ENCODE measurements at regions not wholly inside any gene's neighbourhood (a gene's known extent, or its start where the extent isn't known, plus 50 kb on each side); places are given as distances from the start of the nearest gene placed in this dataset.

DNA sequence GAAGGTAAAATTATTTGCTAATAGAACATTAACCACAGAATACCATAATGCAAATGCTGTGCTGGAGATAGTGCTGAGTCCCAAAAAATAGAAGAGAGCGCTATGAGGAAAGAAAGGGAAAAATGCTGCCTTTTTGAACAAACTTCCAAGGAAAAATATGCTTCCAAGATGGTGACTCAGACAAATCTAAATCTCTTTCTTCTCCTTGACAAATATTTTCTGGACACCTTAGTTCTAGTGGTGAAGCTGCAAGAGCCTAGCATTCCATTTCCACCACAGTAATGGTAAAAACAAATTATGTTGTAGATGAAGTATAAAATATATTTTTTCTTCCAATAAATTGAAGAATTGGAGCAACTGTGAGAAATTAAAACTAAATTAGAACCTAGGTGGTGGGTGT lies 155.6 kb upstream of the TBX18 start:
- H3K27ac ChIP-seq (ENCODE audit: low read depth, low read length) = no peak overlapping the region
- no peaks in the 10 kb centered on the region for H3K36me3 ChIP-seq (ENCODE audit: insufficient read depth, low read length)
- H3K27me3 ChIP-seq (ENCODE audit: insufficient read depth, low read length) = no peaks in the 10 kb centered on the region
- H2AFZ ChIP-seq (ENCODE audit: low read length, unreplicated experiment) = no peak overlapping the region
- H3K4me1 ChIP-seq (ENCODE audit: control insufficient read depth, insufficient read depth, low read length, unreplicated experiment) = no peaks in the 10 kb centered on the region
- H3K79me2 ChIP-seq (ENCODE audit: control insufficient read depth, insufficient read depth, low read length, unreplicated experiment) = no peaks in the 10 kb centered on the region
- H3K4me3 ChIP-seq (ENCODE audit: low read depth, low read length) = no peak overlapping the region

- H3K27ac ChIP-seq (ENCODE audit: low read depth, low read length) = no peak overlapping the region
- no peaks in the 10 kb centered on the region for H3K36me3 ChIP-seq (ENCODE audit: insufficient read depth, low read length)
- no peak overlapping the region for H2AFZ ChIP-seq (ENCODE audit: low read length, unreplicated experiment)
- no peak overlapping the region for H3K4me3 ChIP-seq (ENCODE audit: low read depth, low read length)
- H3K27me3 ChIP-seq (ENCODE audit: insufficient read depth, low read length) = no peaks in the 10 kb centered on the region
- H3K79me2 ChIP-seq (ENCODE audit: control insufficient read depth, insufficient read depth, low read length, unreplicated experiment) = no peaks in the 10 kb centered on the region
- H3K4me1 ChIP-seq (ENCODE audit: control insufficient read depth, insufficient read depth, low read length, unreplicated experiment) = no peaks in the 10 kb centered on the region
Measured at GRCh38 chr6:84916704-84917103, 152.3 kb upstream of the TBX18 start.

- no peak overlapping the region for H3K27ac ChIP-seq (ENCODE audit: low read depth, low read length)
- H3K4me3 ChIP-seq (ENCODE audit: low read depth, low read length) = no peak overlapping the region
- H2AFZ ChIP-seq (ENCODE audit: low read length, unreplicated experiment) = no peak overlapping the region
- H3K4me1 ChIP-seq (ENCODE audit: control insufficient read depth, insufficient read depth, low read length, unreplicated experiment) = peaks cover 6% of the 10 kb centered on the region
- no peaks in the 10 kb centered on the region for H3K27me3 ChIP-seq (ENCODE audit: insufficient read depth, low read length)
- H3K79me2 ChIP-seq (ENCODE audit: control insufficient read depth, insufficient read depth, low read length, unreplicated experiment) = no peaks in the 10 kb centered on the region
- H3K36me3 ChIP-seq (ENCODE audit: insufficient read depth, low read length) = no peaks in the 10 kb centered on the region
Measured at GRCh38 chr6:84912472-84913322, 148.3 kb upstream of the TBX18 start.

- Histone ChIP-seq H3K27ac (ENCODE audit: low read depth, low read length) (no peak overlapping the region), H3K4me1 (ENCODE audit: control insufficient read depth, insufficient read depth, low read length, unreplicated experiment) (peaks cover 6% of the 10 kb centered on the region), H3K27me3 (ENCODE audit: insufficient read depth, low read length) (no peaks in the 10 kb centered on the region), H2AFZ (ENCODE audit: low read length, unreplicated experiment) (no peak overlapping the region), H3K79me2 (ENCODE audit: control insufficient read depth, insufficient read depth, low read length, unreplicated experiment) (no peaks in the 10 kb centered on the region), H3K36me3 (ENCODE audit: insufficient read depth, low read length) (no peaks in the 10 kb centered on the region), H3K4me3 (ENCODE audit: low read depth, low read length) (no peak overlapping the region)
Measured at GRCh38 chr6:84910906-84911607, 146.7 kb upstream of the TBX18 start.

DNA sequence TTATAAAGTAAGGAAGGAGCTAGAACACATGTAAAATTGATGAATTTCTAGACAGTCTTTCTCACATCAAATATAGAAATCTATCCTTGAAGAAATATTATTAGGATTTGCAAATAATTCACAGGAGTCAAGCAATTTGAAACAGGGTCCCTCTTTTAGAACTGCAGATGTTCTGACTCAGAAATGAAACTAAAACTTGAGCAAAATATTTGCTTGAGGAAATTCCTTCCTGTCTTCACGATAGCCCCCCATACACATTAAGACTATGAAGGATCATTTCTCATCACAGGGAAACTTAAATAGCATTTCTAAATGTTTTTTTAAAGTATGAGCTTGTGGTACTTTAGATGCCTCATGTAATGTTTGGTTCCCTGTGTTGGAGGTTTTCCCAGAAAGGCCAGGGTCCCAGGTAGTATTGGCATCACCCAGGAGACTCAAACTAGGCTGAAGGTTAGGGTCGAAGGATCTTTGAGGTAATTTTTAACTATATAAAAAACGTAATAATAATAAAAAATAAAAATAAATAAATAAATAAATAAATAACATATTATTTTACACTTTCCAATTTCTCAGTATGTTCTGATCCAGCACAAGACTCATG lies 144.0 kb upstream of the TBX18 start:
- Histone ChIP-seq H2AFZ (ENCODE audit: low read length, unreplicated experiment) (peak overlapping the region; percentile 55), H3K36me3 (ENCODE audit: insufficient read depth, low read length) (no peaks in the 10 kb centered on the region)

GRCh38 chr6:84906514-84906913 lies 142.1 kb upstream of the TBX18 start:
- Histone ChIP-seq H3K36me3 (ENCODE audit: insufficient read depth, low read length) (no peaks in the 10 kb centered on the region), H3K4me3 (ENCODE audit: low read depth, low read length) (no peak overlapping the region), H3K27ac (ENCODE audit: low read depth, low read length) (no peak overlapping the region), H2AFZ (ENCODE audit: low read length, unreplicated experiment) (no peak overlapping the region), H3K4me1 (ENCODE audit: control insufficient read depth, insufficient read depth, low read length, unreplicated experiment) (peaks cover 6% of the 10 kb centered on the region), H3K27me3 (ENCODE audit: insufficient read depth, low read length) (no peaks in the 10 kb centered on the region), H3K79me2 (ENCODE audit: control insufficient read depth, insufficient read depth, low read length, unreplicated experiment) (no peaks in the 10 kb centered on the region)

More for the DNA sequence above, 144.0 kb upstream of the TBX18 start:
- Histone ChIP-seq H3K27ac (ENCODE audit: low read depth, low read length) (no peak overlapping the region), H3K79me2 (ENCODE audit: control insufficient read depth, insufficient read depth, low read length, unreplicated experiment) (no peaks in the 10 kb centered on the region), H3K4me3 (ENCODE audit: low read depth, low read length) (peak overlapping the region; percentile 17; the same call in 1 of the 2 replicates), H3K4me1 (ENCODE audit: control insufficient read depth, insufficient read depth, low read length, unreplicated experiment) (peaks cover 6% of the 10 kb centered on the region), H3K27me3 (ENCODE audit: insufficient read depth, low read length) (no peaks in the 10 kb centered on the region)

- no peaks in the 10 kb centered on the region for H3K36me3 ChIP-seq (ENCODE audit: insufficient read depth, low read length)
- H3K4me3 ChIP-seq (ENCODE audit: low read depth, low read length) = no peak overlapping the region
- H3K27ac ChIP-seq (ENCODE audit: low read depth, low read length) = no peak overlapping the region
- H3K4me1 ChIP-seq (ENCODE audit: control insufficient read depth, insufficient read depth, low read length, unreplicated experiment) = peaks cover 12% of the 10 kb centered on the region
- H3K79me2 ChIP-seq (ENCODE audit: control insufficient read depth, insufficient read depth, low read length, unreplicated experiment) = no peaks in the 10 kb centered on the region
- H2AFZ ChIP-seq (ENCODE audit: low read length, unreplicated experiment) = no peak overlapping the region
- H3K27me3 ChIP-seq (ENCODE audit: insufficient read depth, low read length) = no peaks in the 10 kb centered on the region
Measured at GRCh38 chr6:84905823-84906222, 141.4 kb upstream of the TBX18 start.

GRCh38 chr6:84902354-84902928 lies 138.0 kb upstream of the TBX18 start:
- Histone ChIP-seq H3K4me3 (ENCODE audit: low read depth, low read length) (no peak overlapping the region), H3K4me1 (ENCODE audit: control insufficient read depth, insufficient read depth, low read length, unreplicated experiment) (peaks cover 25% of the 10 kb centered on the region), H3K36me3 (ENCODE audit: insufficient read depth, low read length) (no peaks in the 10 kb centered on the region), H3K27ac (ENCODE audit: low read depth, low read length) (no peak overlapping the region), H2AFZ (ENCODE audit: low read length, unreplicated experiment) (no peak overlapping the region), H3K79me2 (ENCODE audit: control insufficient read depth, insufficient read depth, low read length, unreplicated experiment) (no peaks in the 10 kb centered on the region), H3K27me3 (ENCODE audit: insufficient read depth, low read length) (no peaks in the 10 kb centered on the region)

GRCh38 chr6:84897988-84898594 lies 133.7 kb upstream of the TBX18 start:
- peak overlapping the region; percentile 96 for H3K27ac ChIP-seq (ENCODE audit: low read depth, low read length)
- H3K4me3 ChIP-seq (ENCODE audit: low read depth, low read length) = peak overlapping the region; percentile 47
- no peaks in the 10 kb centered on the region for H3K79me2 ChIP-seq (ENCODE audit: control insufficient read depth, insufficient read depth, low read length, unreplicated experiment)
- H3K36me3 ChIP-seq (ENCODE audit: insufficient read depth, low read length) = no peaks in the 10 kb centered on the region
- peaks cover 36% of the 10 kb centered on the region for H3K4me1 ChIP-seq (ENCODE audit: control insufficient read depth, insufficient read depth, low read length, unreplicated experiment)
- H2AFZ ChIP-seq (ENCODE audit: low read length, unreplicated experiment) = no peak overlapping the region
- H3K27me3 ChIP-seq (ENCODE audit: insufficient read depth, low read length) = no peaks in the 10 kb centered on the region

GRCh38 chr6:84897011-84897410 lies 132.6 kb upstream of the TBX18 start:
- no peaks in the 10 kb centered on the region for H3K79me2 ChIP-seq (ENCODE audit: control insufficient read depth, insufficient read depth, low read length, unreplicated experiment)

More at GRCh38 chr6:84897011-84897410, 132.6 kb upstream of the TBX18 start:
- Histone ChIP-seq H3K4me3 (ENCODE audit: low read depth, low read length) (peak overlapping the region; percentile 47; the same call in 1 of the 2 replicates), H3K36me3 (ENCODE audit: insufficient read depth, low read length) (no peaks in the 10 kb centered on the region), H2AFZ (ENCODE audit: low read length, unreplicated experiment) (peak overlapping the region; percentile 63), H3K27me3 (ENCODE audit: insufficient read depth, low read length) (no peaks in the 10 kb centered on the region), H3K27ac (ENCODE audit: low read depth, low read length) (peak overlapping the region; percentile 96), H3K4me1 (ENCODE audit: control insufficient read depth, insufficient read depth, low read length, unreplicated experiment) (peaks cover 45% of the 10 kb centered on the region)

All from ACC112 (cell line).